IPS-20b (cell line): ENCODE measurements at regions not wholly inside any gene's neighbourhood (a gene's known extent, or its start where the extent isn't known, plus 50 kb on each side); places are given as distances from the start of the nearest gene placed in this dataset.
"Not testable (repeated sequence)": the region's sequence is repeated elsewhere in the genome, so short reads cannot be mapped to it uniquely, and the experiment has no call there.

Experiments used
- H3K27ac ChIP-seq: one replicate; pipeline ENCODE4 v1.5.1; 2013; ENCODE audit warnings: low read length
- H3K27me3 ChIP-seq: 2 replicates; pipeline ENCODE4 v1.6.1; 2013; ENCODE audit warnings: mild to moderate bottlenecking, low read length, inconsistent platforms; ENCODE audit not compliant: insufficient read depth
- H3K36me3 ChIP-seq: 2 replicates; pipeline ENCODE4 v1.6.1; 2013; ENCODE audit warnings: low read depth, mild to moderate bottlenecking, inconsistent platforms, low read length, moderate library complexity; ENCODE audit not compliant: insufficient read depth
- H3K4me1 ChIP-seq: 2 replicates; pipeline ENCODE4 v1.6.1; 2013; ENCODE audit warnings: mild to moderate bottlenecking, control low read depth, inconsistent platforms, low read length, moderate library complexity; ENCODE audit not compliant: insufficient read depth
- H3K4me3 ChIP-seq: 2 replicates; pipeline ENCODE4 v1.5.1; 2013; ENCODE audit warnings: mild to moderate bottlenecking, low read length, inconsistent platforms
- H3K9ac ChIP-seq: 2 replicates; pipeline ENCODE4 v1.6.1; 2013; ENCODE audit warnings: low read depth, mild to moderate bottlenecking, inconsistent platforms, low read length, moderate library complexity
- H3K9me3 ChIP-seq: 2 replicates; pipeline ENCODE4 v1.6.1; 2013; ENCODE audit warnings: mild to moderate bottlenecking, low read depth, low read length, inconsistent platforms; ENCODE audit not compliant: insufficient read depth

- no peak overlapping the region for H3K4me3 ChIP-seq
- no peaks in the 10 kb centered on the region for H3K36me3 ChIP-seq
- no peaks in the 10 kb centered on the region for H3K4me1 ChIP-seq
- H3K9ac ChIP-seq = no peak overlapping the region
- H3K9me3 ChIP-seq = peaks cover 68% of the 10 kb centered on the region
- no peaks in the 10 kb centered on the region for H3K27me3 ChIP-seq
- no peak overlapping the region for H3K27ac ChIP-seq
Measured at GRCh38 chr20:29750268-29750899, 1507.1 kb upstream of the DEFB115 start.

GRCh38 chr20:29752644-29753425, 1504.6 kb upstream of the DEFB115 start:
- peaks cover 73% of the 10 kb centered on the region for H3K9me3 ChIP-seq
- not testable (repeated sequence) for H3K4me1 ChIP-seq, H3K4me3 ChIP-seq, H3K27me3 ChIP-seq, H3K9ac ChIP-seq, H3K36me3 ChIP-seq, H3K27ac ChIP-seq

GRCh38 chr20:29753426-29753746, 1504.1 kb upstream of the DEFB115 start:
- not testable (repeated sequence) for H3K27me3 ChIP-seq, H3K4me1 ChIP-seq, H3K9ac ChIP-seq, H3K4me3 ChIP-seq, H3K36me3 ChIP-seq, H3K27ac ChIP-seq
- H3K9me3 ChIP-seq = peaks cover 71% of the 10 kb centered on the region

GRCh38 chr20:29753879-29754278, 1503.6 kb upstream of the DEFB115 start:
- H3K36me3 ChIP-seq, H3K4me3 ChIP-seq, H3K27me3 ChIP-seq, H3K4me1 ChIP-seq, H3K27ac ChIP-seq, H3K9ac ChIP-seq: not testable (repeated sequence)
- H3K9me3 ChIP-seq = peaks cover 73% of the 10 kb centered on the region

GRCh38 chr20:29755854-29756498, 1501.5 kb upstream of the DEFB115 start:
- not testable (repeated sequence) for H3K27me3 ChIP-seq, H3K27ac ChIP-seq, H3K36me3 ChIP-seq, H3K4me1 ChIP-seq, H3K9ac ChIP-seq, H3K4me3 ChIP-seq
- peaks cover 74% of the 10 kb centered on the region for H3K9me3 ChIP-seq

GRCh38 chr20:29756664-29757063, 1500.8 kb upstream of the DEFB115 start:
- Histone ChIP-seq H3K9me3 (peaks cover 70% of the 10 kb centered on the region), H3K4me3 (no peak overlapping the region), H3K36me3 (no peaks in the 10 kb centered on the region), H3K27ac (no peak overlapping the region), H3K4me1 (no peaks in the 10 kb centered on the region), H3K27me3 (no peaks in the 10 kb centered on the region), H3K9ac (no peak overlapping the region)

- H3K4me3 ChIP-seq = not testable (repeated sequence)
- peaks cover 52% of the 10 kb centered on the region for H3K9me3 ChIP-seq
Measured at GRCh38 chr20:29761621-29762385, 1495.7 kb upstream of the DEFB115 start.

GRCh38 chr20:29762620-29763019, 1494.8 kb upstream of the DEFB115 start:
- no peaks in the 10 kb centered on the region for H3K4me1 ChIP-seq
- no peaks in the 10 kb centered on the region for H3K27me3 ChIP-seq
- peaks cover 50% of the 10 kb centered on the region for H3K9me3 ChIP-seq
- H3K9ac ChIP-seq = no peak overlapping the region
- no peak overlapping the region for H3K27ac ChIP-seq
- no peaks in the 10 kb centered on the region for H3K36me3 ChIP-seq
- no peak overlapping the region for H3K4me3 ChIP-seq

More at GRCh38 chr20:29761621-29762385, 1495.7 kb upstream of the DEFB115 start:
- not testable (repeated sequence) for H3K27ac ChIP-seq, H3K27me3 ChIP-seq, H3K4me1 ChIP-seq, H3K36me3 ChIP-seq, H3K9ac ChIP-seq

- Histone ChIP-seq H3K27ac (no peak overlapping the region), H3K4me1 (no peaks in the 10 kb centered on the region), H3K9me3 (peaks cover 55% of the 10 kb centered on the region), H3K9ac (no peak overlapping the region), H3K4me3 (no peak overlapping the region), H3K27me3 (no peaks in the 10 kb centered on the region), H3K36me3 (no peaks in the 10 kb centered on the region)
Measured at GRCh38 chr20:29763821-29764511, 1493.5 kb upstream of the DEFB115 start.

- not testable (repeated sequence) for H3K9ac ChIP-seq, H3K27me3 ChIP-seq, H3K27ac ChIP-seq, H3K36me3 ChIP-seq, H3K4me1 ChIP-seq, H3K4me3 ChIP-seq
- peaks cover 59% of the 10 kb centered on the region for H3K9me3 ChIP-seq
Measured at GRCh38 chr20:29764922-29765610, 1492.4 kb upstream of the DEFB115 start.

GRCh38 chr20:29778033-29778432, 1479.4 kb upstream of the DEFB115 start:
- H3K9ac ChIP-seq, H3K27ac ChIP-seq, H3K27me3 ChIP-seq, H3K4me1 ChIP-seq, H3K36me3 ChIP-seq, H3K4me3 ChIP-seq: not testable (repeated sequence)
- peaks cover 51% of the 10 kb centered on the region for H3K9me3 ChIP-seq
